Peyer's patch (tissue), 4 donors: ENCODE measurements at regions not wholly inside any gene's neighbourhood (a gene's known extent, or its start where the extent isn't known, plus 50 kb on each side); places are given as distances from the start of the nearest gene placed in this dataset.

Source experiments
- CTCF ChIP-seq, 6 experiments: fragments of 450-650 bp in 4 of 6; fragments of 200-600 bp in 2 of 6; sonication (generic) in 1 of 6; IDR thresholded peaks; one replicate each; pipeline ENCODE4 v1.5.1; 2017 to 2019; ENCODE audit warnings: antibody characterized with exemption in 6 of 6, mild to moderate bottlenecking in 3 of 6, moderate library complexity in 1 of 6
- POLR2A ChIP-seq, 2 donors: fragments of 450-650 bp; IDR thresholded peaks; one replicate each; pipeline ENCODE4 v1.5.1; 2017; ENCODE audit warnings: antibody characterized with exemption in 2 of 2, mild to moderate bottlenecking in 2 of 2, moderate library complexity in 2 of 2

DNA sequence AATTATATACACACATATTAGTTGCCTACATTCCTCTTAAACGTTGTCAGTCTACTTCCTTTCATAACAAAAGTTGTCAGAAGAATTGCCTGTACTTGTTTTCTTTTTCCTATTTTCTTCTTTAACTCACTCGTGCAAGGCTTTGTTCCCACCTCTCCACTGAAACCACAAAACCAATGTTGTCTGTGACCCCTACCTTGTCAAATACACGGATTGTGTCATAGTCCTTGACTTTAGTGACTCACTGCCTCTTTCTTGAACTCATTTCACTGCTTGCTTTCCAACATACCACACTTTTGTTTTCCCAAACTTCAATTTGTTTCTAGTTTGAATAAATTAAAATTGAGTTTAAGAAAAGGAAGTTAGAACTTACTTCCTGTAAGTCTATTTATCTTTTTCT lies 283.9 kb upstream of the AGA start:
- TF ChIP-seq CTCF (IDR thresholded peaks at IDR 0.05) (no peak), POLR2A (IDR thresholded peaks at IDR 0.05) (no peak)
